ENCODE measurements at regions not wholly inside any gene's neighbourhood (a gene's known extent, or its start where the extent isn't known, plus 50 kb on each side); places are given as distances from the start of the nearest gene placed in this dataset.

- no peak for TF ChIP-seq POLR2A (IDR thresholded peaks at IDR 0.05; ENCODE audit: low read length)
- no peak for TF ChIP-seq GATA1 (IDR thresholded peaks at IDR 0.05; ENCODE audit: low read depth, low read length)
- DNase-seq, result no peak
Measured at GRCh38 chr13:40072663-40073120, 417.2 kb downstream of the COG6 start.

DNA sequence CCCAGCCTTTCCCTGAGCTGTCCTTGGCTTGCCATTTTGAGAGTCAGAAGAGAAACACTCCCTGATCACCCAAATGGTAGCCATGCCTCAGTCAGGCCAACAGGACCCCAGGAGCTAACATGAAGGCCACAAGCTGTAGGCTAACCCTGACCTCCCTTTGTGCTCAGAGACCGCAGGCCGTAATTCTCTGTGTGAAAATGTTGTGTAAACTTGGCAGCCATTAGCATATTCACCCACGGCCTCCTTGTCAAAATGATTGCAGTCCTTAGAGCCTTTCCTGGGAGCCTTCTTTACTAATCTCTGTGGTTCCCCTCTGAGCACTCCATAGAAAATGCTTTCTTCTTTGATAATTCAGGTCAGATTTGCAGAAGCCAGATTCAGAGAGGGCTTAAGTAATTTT is 418.9 kb downstream of the COG6 start:
- no peak for DNase-seq
- TF ChIP-seq POLR2A (IDR thresholded peaks at IDR 0.05; ENCODE audit: low read length), result no peak
- no peak for TF ChIP-seq GATA1 (IDR thresholded peaks at IDR 0.05; ENCODE audit: low read depth, low read length)

DNA sequence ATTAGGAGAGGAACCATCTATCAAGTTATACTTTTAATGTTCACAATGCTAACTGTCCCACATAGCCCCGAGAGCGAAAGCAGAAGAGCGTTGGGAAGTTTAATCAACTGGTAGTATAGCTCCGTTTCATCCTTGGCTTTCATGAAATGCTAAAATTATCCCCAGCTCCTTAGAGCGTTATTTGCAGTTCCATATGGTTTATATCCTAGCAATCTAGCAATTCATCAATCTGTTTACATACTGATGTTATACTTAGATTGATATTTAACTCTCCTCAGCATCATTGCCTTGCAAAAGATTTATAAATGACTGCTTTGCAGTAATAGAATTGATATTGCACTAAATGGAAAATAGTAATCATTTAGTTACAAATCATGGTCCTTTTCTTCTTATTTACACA is 419.8 kb downstream of the COG6 start:
- no peak for TF ChIP-seq POLR2A (IDR thresholded peaks at IDR 0.05; ENCODE audit: low read length)
- no peak for TF ChIP-seq GATA1 (IDR thresholded peaks at IDR 0.05; ENCODE audit: low read depth, low read length)
- no peak for DNase-seq

GRCh38 chr13:40076765-40077362 is 421.4 kb downstream of the COG6 start:
- DNase-seq, result no peak
- TF ChIP-seq GATA1 (IDR thresholded peaks at IDR 0.05; ENCODE audit: low read depth, low read length) (no peak), POLR2A (IDR thresholded peaks at IDR 0.05; ENCODE audit: low read length) (no peak)

DNA sequence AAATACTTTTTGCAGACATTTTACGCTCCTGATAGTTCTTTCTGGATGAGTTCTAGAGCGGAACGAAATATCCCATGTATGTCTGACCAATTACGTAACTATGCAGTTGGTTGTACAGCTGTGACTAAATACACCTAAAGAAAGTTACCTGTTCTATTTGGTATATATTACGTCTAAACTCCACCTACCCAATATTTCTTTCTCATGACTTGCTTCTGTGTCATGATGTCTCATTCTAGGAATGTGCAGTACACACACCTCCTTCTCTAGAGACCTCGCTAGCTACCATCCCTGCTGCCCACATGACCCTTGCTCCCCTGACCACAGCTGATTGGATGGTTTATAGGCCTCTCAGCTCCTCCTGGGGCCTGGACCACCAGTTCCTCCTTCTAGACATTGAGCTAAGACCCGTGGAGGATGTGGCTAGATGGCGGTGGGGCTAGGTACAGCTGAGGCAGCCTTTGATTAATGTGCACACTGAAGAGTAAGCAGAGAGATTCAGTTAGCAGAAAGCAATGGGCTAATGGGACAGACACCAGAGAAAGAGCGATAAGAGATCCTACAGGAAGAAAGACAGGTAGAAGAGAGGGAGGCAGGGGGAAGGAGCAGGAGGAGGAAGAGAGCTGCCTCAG is 422.1 kb downstream of the COG6 start:
- no peak for DNase-seq
- TF ChIP-seq POLR2A (IDR thresholded peaks at IDR 0.05; ENCODE audit: low read length) (no peak), GATA1 (IDR thresholded peaks at IDR 0.05; ENCODE audit: low read depth, low read length) (no peak)

DNA sequence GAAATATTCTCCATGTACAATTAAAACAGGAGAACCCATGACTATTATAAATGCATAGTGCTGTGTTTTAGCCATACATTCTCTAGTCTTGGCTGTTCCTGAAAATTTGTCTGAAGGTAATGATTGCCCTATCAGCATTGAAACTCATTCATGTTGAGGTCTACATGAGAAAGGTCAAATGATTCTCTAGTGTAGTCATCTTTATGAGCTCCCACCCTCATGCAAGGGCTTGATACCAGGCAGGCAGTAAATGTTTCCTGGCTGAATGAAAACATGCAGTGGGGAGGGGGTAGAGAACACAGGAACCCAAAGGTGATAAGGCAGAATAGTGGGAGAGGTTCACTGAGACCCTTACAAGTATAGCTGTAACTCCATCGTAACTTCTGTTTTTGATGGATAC is 424.3 kb downstream of the COG6 start:
- DNase-seq, result no peak
- TF ChIP-seq GATA1 (IDR thresholded peaks at IDR 0.05; ENCODE audit: low read depth, low read length) (no peak), POLR2A (IDR thresholded peaks at IDR 0.05; ENCODE audit: low read length) (no peak)

DNA sequence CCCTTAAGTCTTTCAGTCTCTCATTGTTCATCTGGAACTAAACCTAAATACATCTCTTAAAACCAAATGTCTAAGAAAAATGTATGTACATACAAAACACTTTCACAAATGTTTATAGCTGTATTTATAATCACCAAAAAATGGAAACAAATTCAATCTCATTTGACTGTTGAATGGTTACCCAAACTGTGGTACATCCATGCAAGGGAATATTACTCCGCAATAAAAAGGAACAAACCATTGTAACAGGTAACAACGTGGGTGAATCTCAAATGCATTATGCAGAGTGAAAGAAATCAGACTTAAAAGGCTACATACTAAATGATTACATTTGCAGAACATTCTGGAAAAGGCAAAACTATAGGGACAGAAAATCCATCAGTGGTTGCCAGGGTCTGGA is 425.2 kb downstream of the COG6 start:
- DNase-seq, result no peak
- no peak for TF ChIP-seq POLR2A (IDR thresholded peaks at IDR 0.05; ENCODE audit: low read length)
- no peak for TF ChIP-seq GATA1 (IDR thresholded peaks at IDR 0.05; ENCODE audit: low read depth, low read length)

GRCh38 chr13:40082639-40083038 is 427.2 kb downstream of the COG6 start:
- DNase-seq, result no peak
- TF ChIP-seq GATA1 (IDR thresholded peaks at IDR 0.05; ENCODE audit: low read depth, low read length) (no peak), POLR2A (IDR thresholded peaks at IDR 0.05; ENCODE audit: low read length) (no peak)

DNA sequence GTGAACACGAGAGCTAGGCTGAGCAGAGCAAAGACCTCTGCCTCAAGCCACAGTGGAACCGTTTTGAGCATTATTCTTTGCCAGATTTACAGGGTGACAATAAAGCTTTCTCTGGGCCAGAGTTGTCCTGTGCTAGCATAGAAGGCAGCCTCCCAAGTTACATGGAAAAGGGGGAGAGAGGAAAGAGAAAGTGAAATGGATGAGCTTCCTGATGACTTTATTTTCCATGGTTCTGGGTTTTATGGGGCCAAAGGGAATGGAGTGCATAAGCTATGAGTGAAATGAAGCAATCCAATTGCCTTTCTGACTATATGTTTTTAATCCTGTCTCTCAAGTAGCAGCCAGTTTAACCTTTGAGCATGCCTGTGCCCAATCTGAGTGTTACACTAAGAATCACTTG is 428.4 kb downstream of the COG6 start:
- no peak for DNase-seq
- TF ChIP-seq POLR2A (IDR thresholded peaks at IDR 0.05; ENCODE audit: low read length) (no peak), GATA1 (IDR thresholded peaks at IDR 0.05; ENCODE audit: low read depth, low read length) (no peak)

DNA sequence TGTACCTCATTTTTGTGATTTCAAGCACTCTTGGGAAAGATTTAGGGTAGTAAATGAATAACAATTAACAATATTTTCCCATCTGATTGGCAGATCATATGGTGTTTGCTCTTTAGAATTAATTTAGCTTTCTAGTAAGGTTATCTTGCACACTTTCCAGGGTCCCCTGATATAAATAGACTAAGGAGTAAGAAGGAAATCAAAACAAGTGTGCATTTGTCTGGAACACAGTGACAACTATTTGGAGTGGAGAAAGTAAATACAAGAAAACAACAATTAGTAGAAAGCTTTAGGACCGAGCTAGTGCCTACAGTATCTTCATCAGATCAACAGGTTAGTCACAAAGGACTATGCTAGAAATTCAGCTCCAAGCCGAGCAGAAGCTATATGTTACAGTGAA is 429.5 kb downstream of the COG6 start:
- TF ChIP-seq POLR2A (IDR thresholded peaks at IDR 0.05; ENCODE audit: low read length) (no peak), GATA1 (IDR thresholded peaks at IDR 0.05; ENCODE audit: low read depth, low read length) (no peak)
- DNase-seq, result no peak

DNA sequence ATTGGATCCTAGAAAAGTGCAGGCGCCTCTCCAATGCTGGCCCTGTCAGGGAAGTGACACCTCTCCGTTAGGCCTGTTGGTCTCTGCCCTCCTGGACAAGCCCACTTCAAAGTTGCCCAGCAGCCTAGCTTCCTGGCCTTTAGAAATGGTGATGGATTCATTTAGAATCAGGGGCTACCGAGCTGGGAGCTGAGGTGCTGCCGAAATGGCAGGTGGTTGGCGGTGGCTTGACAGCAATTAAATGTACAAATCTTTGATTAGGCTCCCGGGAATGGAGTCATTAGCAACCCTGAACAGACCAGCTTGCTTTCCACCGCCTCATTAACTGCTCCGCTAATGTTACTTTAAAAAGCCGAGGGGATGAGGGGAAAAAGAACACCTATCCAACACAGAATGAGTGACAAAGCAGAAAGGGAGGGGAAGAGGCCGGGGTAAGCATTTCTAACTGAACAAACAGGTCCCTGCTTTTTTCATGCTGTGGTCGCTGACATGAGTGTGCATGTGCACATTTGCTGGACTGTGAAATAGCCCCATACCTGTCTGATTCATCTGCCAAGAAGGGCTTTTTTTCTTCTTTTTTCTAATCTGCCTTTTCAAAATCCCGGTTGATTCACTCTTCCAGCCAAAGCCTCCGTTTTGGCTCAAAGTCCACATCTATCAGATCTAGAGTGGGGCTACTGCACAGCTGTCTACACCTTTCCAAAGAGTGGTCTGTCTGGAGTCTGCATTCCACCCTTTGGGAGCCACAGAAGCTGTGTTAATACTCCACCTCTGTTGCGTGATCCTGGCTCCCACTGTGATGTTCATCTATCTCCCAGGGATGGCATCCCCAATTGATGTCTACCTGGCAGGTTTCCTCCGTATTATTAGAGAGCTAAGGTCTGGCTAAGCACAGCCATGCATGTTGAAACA is 431.9 kb downstream of the COG6 start:
- DNase-seq, result no peak
- no peak for TF ChIP-seq GATA1 (IDR thresholded peaks at IDR 0.05; ENCODE audit: low read depth, low read length)
- no peak for TF ChIP-seq POLR2A (IDR thresholded peaks at IDR 0.05; ENCODE audit: low read length)

- TF ChIP-seq POLR2A (IDR thresholded peaks at IDR 0.05; ENCODE audit: low read length) (no peak), GATA1 (IDR thresholded peaks at IDR 0.05; ENCODE audit: low read depth, low read length) (no peak)
- no peak for DNase-seq
Measured at GRCh38 chr13:40094056-40094455, 438.6 kb downstream of the COG6 start.

GRCh38 chr13:40095695-40096356 is 440.4 kb downstream of the COG6 start:
- TF ChIP-seq POLR2A (IDR thresholded peaks at IDR 0.05; ENCODE audit: low read length) (no peak), GATA1 (IDR thresholded peaks at IDR 0.05; ENCODE audit: low read depth, low read length) (no peak)
- no peak for DNase-seq

GRCh38 chr13:40096357-40096901 is 441.0 kb downstream of the COG6 start:
- TF ChIP-seq GATA1 (IDR thresholded peaks at IDR 0.05; ENCODE audit: low read depth, low read length) (no peak), POLR2A (IDR thresholded peaks at IDR 0.05; ENCODE audit: low read length) (no peak)
- no peak for DNase-seq

Data from erythroblast (primary cell).